Ishikawa (cell line): ENCODE measurements at regions not wholly inside any gene's neighbourhood (a gene's known extent, or its start where the extent isn't known, plus 50 kb on each side); places are given as distances from the start of the nearest gene placed in this dataset.

ENCODE experiments used
- CREB1 ChIP-seq: IDR thresholded peaks from 2 replicates; pipeline ENCODE4 v1.6.1; 2012; ENCODE audit warnings: low read depth
- EGR1 ChIP-seq: IDR thresholded peaks from 2 replicates; pipeline ENCODE4 v1.6.1; 2012
- EP300 ChIP-seq: IDR thresholded peaks from 2 replicates; pipeline ENCODE4 v1.6.1; 2012; ENCODE audit warnings: borderline replicate concordance
- NFIC ChIP-seq: IDR thresholded peaks from 2 replicates; pipeline ENCODE4 v1.6.1; 2012
- RAD21 ChIP-seq: IDR thresholded peaks from 2 replicates; pipeline ENCODE4 v1.6.1; 2012; ENCODE audit warnings: low read depth
- TAF1 ChIP-seq: IDR thresholded peaks from 2 replicates; pipeline ENCODE4 v1.6.1; 2012; ENCODE audit warnings: low read depth, mild to moderate bottlenecking
- TEAD4 ChIP-seq: IDR thresholded peaks from 2 replicates; pipeline ENCODE4 v1.6.1; 2012
- YY1 ChIP-seq: IDR thresholded peaks from 2 replicates; pipeline ENCODE4 v1.6.1; 2012; ENCODE audit warnings: low read depth
- ZBTB7A ChIP-seq: IDR thresholded peaks from 2 replicates; pipeline ENCODE4 v1.6.1; 2012; ENCODE audit warnings: low read depth
- TF ChIP-seq, protein P1 (sequence below): IDR thresholded peaks from 2 replicates; pipeline ENCODE4 v1.6.1; 2012
- TF ChIP-seq, protein P2 (sequence below): IDR thresholded peaks from 2 replicates; pipeline ENCODE4 v1.6.1; 2012

DNA sequence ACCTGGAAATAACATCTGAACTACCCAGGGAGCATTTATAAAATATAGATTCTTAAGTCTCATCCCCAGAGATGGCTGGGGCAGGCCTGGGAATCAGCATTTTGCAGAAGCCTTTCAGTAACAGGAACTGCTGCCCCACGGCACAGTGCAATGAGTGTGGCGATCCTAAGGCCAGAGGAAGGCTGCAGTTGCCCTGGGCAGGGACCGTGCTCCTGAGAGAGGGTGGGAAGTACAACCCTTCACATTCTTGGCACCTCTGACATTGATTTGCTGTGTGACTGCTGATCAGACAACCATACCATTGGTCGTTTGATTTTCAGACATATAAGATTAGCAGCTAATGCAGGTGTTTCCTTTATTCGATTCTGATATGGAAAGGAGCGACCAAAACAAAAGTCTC lies 233.6 kb downstream of the STIM2 start:
- TF ChIP-seq EP300 (no peak), EGR1 (no peak), RAD21 (no peak), YY1 (no peak), CREB1 (no peak), TEAD4 (no peak), TAF1 (no peak), ZBTB7A (no peak), NFIC (no peak)
- TF ChIP-seq, protein P1, sequence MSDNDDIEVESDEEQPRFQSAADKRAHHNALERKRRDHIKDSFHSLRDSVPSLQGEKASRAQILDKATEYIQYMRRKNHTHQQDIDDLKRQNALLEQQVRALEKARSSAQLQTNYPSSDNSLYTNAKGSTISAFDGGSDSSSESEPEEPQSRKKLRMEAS: no peak
- TF ChIP-seq, protein P2, sequence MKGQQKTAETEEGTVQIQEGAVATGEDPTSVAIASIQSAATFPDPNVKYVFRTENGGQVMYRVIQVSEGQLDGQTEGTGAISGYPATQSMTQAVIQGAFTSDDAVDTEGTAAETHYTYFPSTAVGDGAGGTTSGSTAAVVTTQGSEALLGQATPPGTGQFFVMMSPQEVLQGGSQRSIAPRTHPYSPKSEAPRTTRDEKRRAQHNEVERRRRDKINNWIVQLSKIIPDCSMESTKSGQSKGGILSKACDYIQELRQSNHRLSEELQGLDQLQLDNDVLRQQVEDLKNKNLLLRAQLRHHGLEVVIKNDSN: no peak
